ENCODE measurements at regions not wholly inside any gene's neighbourhood (a gene's known extent, or its start where the extent isn't known, plus 50 kb on each side); places are given as distances from the start of the nearest gene placed in this dataset.

DNA sequence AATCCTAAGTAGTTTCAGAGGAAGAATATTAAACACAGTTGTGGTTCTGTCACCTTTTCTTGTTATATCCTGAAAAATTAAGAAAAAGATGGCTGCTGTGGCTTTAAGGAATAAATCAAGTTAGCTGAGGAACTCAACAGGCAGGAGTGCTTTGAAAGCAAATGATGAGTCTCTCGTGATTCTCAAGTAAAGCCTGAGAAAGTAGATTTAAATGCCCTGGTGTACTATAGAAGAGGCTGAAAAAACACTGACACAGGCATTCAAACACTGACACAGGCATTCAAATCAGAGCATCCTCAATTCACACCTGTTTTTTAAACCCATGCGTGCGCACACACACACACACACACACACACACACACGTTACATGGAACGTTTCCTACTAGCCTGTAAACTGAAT lies 218.6 kb downstream of the OGFRL1 start:
- Histone ChIP-seq H3K4me1 (ENCODE audit: control insufficient read depth in 1 of 2, insufficient read depth in 2 of 2, low read length in 2 of 2) (peaks cover 0 to 8% of the 10 kb centered on the region in 2 donors), H3K4me3 (ENCODE audit: low read depth in 1 of 2, low read length in 2 of 2) (no peak overlapping the region), H3K36me3 (ENCODE audit: control insufficient read depth in 1 of 2, insufficient read depth in 2 of 2, low read length in 2 of 2) (no peaks in the 10 kb centered on the region)

DNA sequence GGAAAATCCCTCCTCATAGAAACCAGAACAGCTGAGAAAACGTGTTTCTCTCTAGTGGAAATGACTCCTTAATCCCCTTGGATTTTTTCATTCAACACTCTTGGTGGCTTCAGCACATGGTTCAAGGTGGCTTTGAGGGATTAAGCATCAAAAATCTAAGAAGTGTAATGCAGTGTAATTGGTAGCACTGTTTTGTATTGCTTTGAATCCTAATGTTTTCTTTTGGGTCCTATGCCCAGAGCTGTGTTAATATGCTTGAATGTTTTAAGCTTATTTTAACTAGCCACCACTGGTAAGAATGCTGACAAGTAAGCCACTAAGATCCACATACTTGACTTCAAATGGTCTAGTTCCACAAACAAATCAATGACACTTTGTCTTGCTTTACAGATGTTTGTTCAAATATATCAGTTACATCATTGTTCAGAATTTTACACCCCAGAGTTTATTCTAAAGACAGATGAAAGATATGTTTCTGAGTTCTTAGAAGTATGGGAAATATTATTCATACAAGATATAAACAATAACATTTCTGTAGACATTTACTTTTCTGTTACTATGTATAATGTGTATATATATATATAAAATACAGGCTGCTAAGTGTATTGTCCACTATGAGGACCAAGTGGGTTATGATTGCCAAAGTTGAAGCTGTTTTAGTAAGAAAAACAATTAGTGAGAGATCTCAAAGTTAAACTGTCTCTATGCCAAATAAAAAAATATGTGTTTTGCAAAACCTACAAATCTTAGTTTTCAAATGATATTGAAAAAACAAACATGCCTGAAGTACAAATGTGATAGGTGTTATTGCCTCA lies 220.8 kb downstream of the OGFRL1 start:
- H3K36me3 ChIP-seq (ENCODE audit: control insufficient read depth in 1 of 2, insufficient read depth in 2 of 2, low read length in 2 of 2), result no peaks in the 10 kb centered on the region
- no peaks in the 10 kb centered on the region for H3K27me3 ChIP-seq (ENCODE audit: low read depth, low read length)
- no peak overlapping the region for H3K4me3 ChIP-seq (ENCODE audit: low read depth in 1 of 2, low read length in 2 of 2)
- H3K27ac ChIP-seq (ENCODE audit: low read length), result no peak overlapping the region
- H3K9me3 ChIP-seq (ENCODE audit: control insufficient read depth in 1 of 2, low read length in 2 of 2), result no peaks in the 10 kb centered on the region
- peaks cover 0 to 8% of the 10 kb centered on the region in 2 donors for H3K4me1 ChIP-seq (ENCODE audit: control insufficient read depth in 1 of 2, insufficient read depth in 2 of 2, low read length in 2 of 2)

More for the DNA sequence above, 218.6 kb downstream of the OGFRL1 start:
- no peaks in the 10 kb centered on the region for H3K9me3 ChIP-seq (ENCODE audit: control insufficient read depth in 1 of 2, low read length in 2 of 2)
- no peak overlapping the region for H3K27ac ChIP-seq (ENCODE audit: low read length)
- no peaks in the 10 kb centered on the region for H3K27me3 ChIP-seq (ENCODE audit: low read depth, low read length)

DNA sequence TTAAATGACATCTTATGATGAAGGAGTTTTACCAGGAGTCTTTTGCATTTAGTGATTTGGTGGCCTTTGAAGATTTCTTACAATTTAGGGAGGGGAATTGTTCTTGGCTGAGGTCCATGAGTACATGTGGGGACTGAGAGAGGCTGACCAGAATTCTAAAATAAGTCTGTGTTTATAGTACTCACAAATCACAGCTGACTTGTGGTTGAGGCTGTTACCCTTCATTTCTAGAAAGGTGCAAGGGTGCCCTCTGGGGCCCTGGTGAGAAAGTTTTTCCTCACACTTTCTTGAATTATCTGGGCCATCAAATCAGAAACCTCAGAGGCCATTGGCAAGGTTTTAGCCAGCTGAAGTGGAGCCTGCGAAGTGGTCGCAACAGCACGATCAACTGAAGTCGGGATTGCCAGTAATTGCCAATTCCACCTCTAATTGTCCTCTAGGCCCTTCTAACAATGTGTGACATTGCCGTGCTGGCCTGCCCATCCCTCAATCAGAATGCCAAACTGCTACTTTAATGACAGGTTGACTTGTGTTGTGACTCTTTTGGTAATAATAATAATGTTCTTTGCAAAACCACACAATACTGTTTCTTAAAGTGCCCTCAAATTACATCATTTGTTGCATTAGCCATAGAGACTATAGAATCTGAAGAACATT lies 221.6 kb downstream of the OGFRL1 start:
- no peaks in the 10 kb centered on the region for H3K9me3 ChIP-seq (ENCODE audit: control insufficient read depth in 1 of 2, low read length in 2 of 2)
- no peak overlapping the region for H3K4me3 ChIP-seq (ENCODE audit: low read depth in 1 of 2, low read length in 2 of 2)
- no peaks in the 10 kb centered on the region for H3K27me3 ChIP-seq (ENCODE audit: low read depth, low read length)
- H3K36me3 ChIP-seq (ENCODE audit: control insufficient read depth in 1 of 2, insufficient read depth in 2 of 2, low read length in 2 of 2), result no peaks in the 10 kb centered on the region
- peaks cover 0 to 8% of the 10 kb centered on the region in 2 donors for H3K4me1 ChIP-seq (ENCODE audit: control insufficient read depth in 1 of 2, insufficient read depth in 2 of 2, low read length in 2 of 2)
- H3K27ac ChIP-seq (ENCODE audit: low read length), result no peak overlapping the region

- Histone ChIP-seq H3K27me3 (ENCODE audit: low read depth, low read length) (no peaks in the 10 kb centered on the region), H3K4me3 (ENCODE audit: low read depth in 1 of 2, low read length in 2 of 2) (no peak overlapping the region), H3K36me3 (ENCODE audit: control insufficient read depth in 1 of 2, insufficient read depth in 2 of 2, low read length in 2 of 2) (no peaks in the 10 kb centered on the region), H3K9me3 (ENCODE audit: control insufficient read depth in 1 of 2, low read length in 2 of 2) (no peaks in the 10 kb centered on the region), H3K27ac (ENCODE audit: low read length) (no peak overlapping the region), H3K4me1 (ENCODE audit: control insufficient read depth in 1 of 2, insufficient read depth in 2 of 2, low read length in 2 of 2) (peaks cover 0 to 8% of the 10 kb centered on the region in 2 donors)
Measured at GRCh38 chr6:71510856-71511255, 222.2 kb downstream of the OGFRL1 start.

DNA sequence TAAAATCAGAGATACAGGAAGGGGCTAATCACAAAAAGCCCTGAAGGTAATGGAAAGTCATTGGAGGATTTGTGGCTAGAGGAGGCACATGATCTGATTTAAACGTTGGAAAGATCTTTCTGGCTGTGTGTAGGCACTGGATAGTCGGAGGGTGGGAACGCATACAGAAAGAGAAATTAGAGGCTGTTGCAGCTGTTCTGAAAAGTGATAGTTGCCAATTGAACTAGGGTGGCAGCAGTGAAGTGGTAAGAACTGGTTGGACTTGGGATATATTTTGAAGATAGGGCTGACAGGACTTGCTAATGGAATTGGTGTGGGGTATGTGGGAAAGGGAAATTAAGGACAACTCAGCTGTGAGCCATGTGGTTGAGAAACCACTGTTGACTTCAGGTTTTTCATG lies 223.6 kb downstream of the OGFRL1 start:
- Histone ChIP-seq H3K9me3 (ENCODE audit: control insufficient read depth in 1 of 2, low read length in 2 of 2) (no peaks in the 10 kb centered on the region), H3K36me3 (ENCODE audit: control insufficient read depth in 1 of 2, insufficient read depth in 2 of 2, low read length in 2 of 2) (no peaks in the 10 kb centered on the region), H3K27me3 (ENCODE audit: low read depth, low read length) (no peaks in the 10 kb centered on the region), H3K4me3 (ENCODE audit: low read depth in 1 of 2, low read length in 2 of 2) (no peak overlapping the region), H3K27ac (ENCODE audit: low read length) (no peak overlapping the region), H3K4me1 (ENCODE audit: control insufficient read depth in 1 of 2, insufficient read depth in 2 of 2, low read length in 2 of 2) (peaks cover 0 to 8% of the 10 kb centered on the region in 2 donors)

GRCh38 chr6:71513036-71513435 lies 224.4 kb downstream of the OGFRL1 start:
- H3K9me3 ChIP-seq (ENCODE audit: control insufficient read depth in 1 of 2, low read length in 2 of 2), result no peaks in the 10 kb centered on the region
- no peaks in the 10 kb centered on the region for H3K27me3 ChIP-seq (ENCODE audit: low read depth, low read length)
- H3K27ac ChIP-seq (ENCODE audit: low read length), result no peak overlapping the region
- no peaks in the 10 kb centered on the region for H3K36me3 ChIP-seq (ENCODE audit: control insufficient read depth in 1 of 2, insufficient read depth in 2 of 2, low read length in 2 of 2)
- H3K4me3 ChIP-seq (ENCODE audit: low read depth in 1 of 2, low read length in 2 of 2), result no peak overlapping the region
- H3K4me1 ChIP-seq (ENCODE audit: control insufficient read depth in 1 of 2, insufficient read depth in 2 of 2, low read length in 2 of 2), result peaks cover 0 to 8% of the 10 kb centered on the region in 2 donors

- no peaks in the 10 kb centered on the region for H3K9me3 ChIP-seq (ENCODE audit: control insufficient read depth in 1 of 2, low read length in 2 of 2)
- H3K27ac ChIP-seq (ENCODE audit: low read length), result no peak overlapping the region
- no peaks in the 10 kb centered on the region for H3K36me3 ChIP-seq (ENCODE audit: control insufficient read depth in 1 of 2, insufficient read depth in 2 of 2, low read length in 2 of 2)
- no peak overlapping the region for H3K4me3 ChIP-seq (ENCODE audit: low read depth in 1 of 2, low read length in 2 of 2)
- no peaks in the 10 kb centered on the region for H3K4me1 ChIP-seq (ENCODE audit: control insufficient read depth in 1 of 2, insufficient read depth in 2 of 2, low read length in 2 of 2)
- no peaks in the 10 kb centered on the region for H3K27me3 ChIP-seq (ENCODE audit: low read depth, low read length)
Measured at GRCh38 chr6:71523548-71523947, 234.9 kb downstream of the OGFRL1 start.

DNA sequence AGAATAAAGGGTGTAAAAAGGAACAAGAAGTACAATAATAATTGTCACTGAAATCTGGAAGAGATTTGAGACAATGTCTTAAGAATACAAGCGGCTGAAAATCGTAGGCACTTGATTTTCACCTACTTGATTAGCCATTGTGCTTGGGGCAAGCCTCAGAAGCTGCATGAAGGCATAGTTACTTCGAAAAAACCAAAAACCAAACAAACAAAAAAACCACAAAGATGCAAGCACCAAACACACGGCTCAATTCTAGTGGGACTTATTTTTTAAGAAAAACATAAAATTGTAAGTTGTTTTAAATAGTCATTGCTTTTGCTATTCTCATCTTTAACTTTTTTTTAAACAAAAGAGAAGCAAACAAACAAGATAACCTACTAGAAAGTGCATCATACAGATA lies 235.6 kb downstream of the OGFRL1 start:
- Histone ChIP-seq H3K27me3 (ENCODE audit: low read depth, low read length) (no peaks in the 10 kb centered on the region), H3K4me3 (ENCODE audit: low read depth in 1 of 2, low read length in 2 of 2) (no peak overlapping the region), H3K27ac (ENCODE audit: low read length) (no peak overlapping the region), H3K4me1 (ENCODE audit: control insufficient read depth in 1 of 2, insufficient read depth in 2 of 2, low read length in 2 of 2) (no peaks in the 10 kb centered on the region), H3K9me3 (ENCODE audit: control insufficient read depth in 1 of 2, low read length in 2 of 2) (no peaks in the 10 kb centered on the region), H3K36me3 (ENCODE audit: control insufficient read depth in 1 of 2, insufficient read depth in 2 of 2, low read length in 2 of 2) (no peaks in the 10 kb centered on the region)

GRCh38 chr6:71527886-71528285 lies 239.3 kb downstream of the OGFRL1 start:
- peaks cover 0 to 3% of the 10 kb centered on the region in 2 donors for H3K4me1 ChIP-seq (ENCODE audit: control insufficient read depth in 1 of 2, insufficient read depth in 2 of 2, low read length in 2 of 2)
- no peaks in the 10 kb centered on the region for H3K36me3 ChIP-seq (ENCODE audit: control insufficient read depth in 1 of 2, insufficient read depth in 2 of 2, low read length in 2 of 2)
- H3K9me3 ChIP-seq (ENCODE audit: control insufficient read depth in 1 of 2, low read length in 2 of 2), result no peaks in the 10 kb centered on the region
- H3K4me3 ChIP-seq (ENCODE audit: low read depth in 1 of 2, low read length in 2 of 2), result no peak overlapping the region
- H3K27me3 ChIP-seq (ENCODE audit: low read depth, low read length), result no peaks in the 10 kb centered on the region
- H3K27ac ChIP-seq (ENCODE audit: low read length), result no peak overlapping the region

- no peak overlapping the region for H3K4me3 ChIP-seq (ENCODE audit: low read depth in 1 of 2, low read length in 2 of 2)
- H3K4me1 ChIP-seq (ENCODE audit: control insufficient read depth in 1 of 2, insufficient read depth in 2 of 2, low read length in 2 of 2), result peaks cover 0 to 3% of the 10 kb centered on the region in 2 donors
- H3K27ac ChIP-seq (ENCODE audit: low read length), result no peak overlapping the region
Measured at GRCh38 chr6:71529026-71529425, 240.4 kb downstream of the OGFRL1 start.

DNA sequence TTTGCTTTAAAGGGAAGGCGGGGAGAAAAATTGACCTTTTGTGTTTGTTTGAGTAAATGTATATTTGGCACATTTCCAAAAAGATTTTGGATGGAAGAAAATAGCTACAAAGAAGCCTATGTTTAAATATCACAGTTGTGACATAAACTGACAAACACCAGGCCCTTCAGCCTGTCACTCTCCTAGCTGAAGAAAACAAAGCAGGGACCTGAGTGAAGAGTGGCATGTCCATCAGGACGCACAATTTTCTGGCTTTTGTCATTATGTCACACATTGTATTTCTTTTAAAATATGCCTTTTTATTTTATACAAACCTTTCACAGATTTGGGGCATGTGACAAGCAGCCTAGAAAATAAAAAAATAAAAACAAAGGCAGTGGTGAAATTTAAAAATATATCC lies 241.2 kb downstream of the OGFRL1 start:
- H3K4me1 ChIP-seq (ENCODE audit: control insufficient read depth in 1 of 2, insufficient read depth in 2 of 2, low read length in 2 of 2), result peaks cover 0 to 3% of the 10 kb centered on the region in 2 donors
- H3K27ac ChIP-seq (ENCODE audit: low read length), result no peak overlapping the region
- no peaks in the 10 kb centered on the region for H3K9me3 ChIP-seq (ENCODE audit: control insufficient read depth in 1 of 2, low read length in 2 of 2)
- H3K36me3 ChIP-seq (ENCODE audit: control insufficient read depth in 1 of 2, insufficient read depth in 2 of 2, low read length in 2 of 2), result no peaks in the 10 kb centered on the region
- H3K4me3 ChIP-seq (ENCODE audit: low read depth in 1 of 2, low read length in 2 of 2), result no peak overlapping the region
- H3K27me3 ChIP-seq (ENCODE audit: low read depth, low read length), result no peaks in the 10 kb centered on the region

More at GRCh38 chr6:71529026-71529425, 240.4 kb downstream of the OGFRL1 start:
- H3K27me3 ChIP-seq (ENCODE audit: low read depth, low read length), result no peaks in the 10 kb centered on the region
- H3K9me3 ChIP-seq (ENCODE audit: control insufficient read depth in 1 of 2, low read length in 2 of 2), result no peaks in the 10 kb centered on the region
- no peaks in the 10 kb centered on the region for H3K36me3 ChIP-seq (ENCODE audit: control insufficient read depth in 1 of 2, insufficient read depth in 2 of 2, low read length in 2 of 2)

All from muscle layer of duodenum (tissue), 2 donors.